HG02885 (cell line): ENCODE measurements at regions not wholly inside any gene's neighbourhood (a gene's known extent, or its start where the extent isn't known, plus 50 kb on each side); places are given as distances from the start of the nearest gene placed in this dataset.
"Not testable (repeated sequence)": the region's sequence is repeated elsewhere in the genome, so short reads cannot be mapped to it uniquely, and the experiment has no call there.

Experiments
- ATAC-seq: cut with Tn5 transposase; IDR thresholded peaks from one replicate; pipeline ENCODE4 v1.9.1; 2021; ENCODE audit warnings: mild to moderate bottlenecking; ENCODE audit not compliant: unreplicated experiment, poor library complexity

DNA sequence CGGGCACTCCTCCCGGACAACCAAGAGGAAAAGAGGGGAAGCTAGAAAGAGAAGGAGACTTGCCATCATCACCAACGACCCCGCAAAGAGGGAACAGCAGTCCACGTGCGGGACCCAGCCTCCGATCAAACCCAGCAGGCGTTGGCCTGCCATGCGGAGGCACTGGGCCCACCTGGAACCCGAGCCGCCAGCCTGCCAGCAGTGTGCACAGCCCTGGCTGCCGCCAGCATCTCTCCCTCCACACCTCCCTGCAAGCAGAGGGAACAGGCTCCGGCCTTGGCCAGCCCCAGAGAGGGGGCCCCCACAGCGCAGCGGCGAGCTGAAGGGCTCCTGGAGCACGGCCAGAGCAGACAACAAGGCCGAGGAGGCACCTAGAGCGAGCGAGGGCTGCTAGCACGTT, 1244.7 kb upstream of the B3GALT2 start:
- no peak for ATAC-seq

GRCh38 chr1:194420706-194421105, 1234.3 kb upstream of the B3GALT2 start:
- no peak for ATAC-seq

DNA sequence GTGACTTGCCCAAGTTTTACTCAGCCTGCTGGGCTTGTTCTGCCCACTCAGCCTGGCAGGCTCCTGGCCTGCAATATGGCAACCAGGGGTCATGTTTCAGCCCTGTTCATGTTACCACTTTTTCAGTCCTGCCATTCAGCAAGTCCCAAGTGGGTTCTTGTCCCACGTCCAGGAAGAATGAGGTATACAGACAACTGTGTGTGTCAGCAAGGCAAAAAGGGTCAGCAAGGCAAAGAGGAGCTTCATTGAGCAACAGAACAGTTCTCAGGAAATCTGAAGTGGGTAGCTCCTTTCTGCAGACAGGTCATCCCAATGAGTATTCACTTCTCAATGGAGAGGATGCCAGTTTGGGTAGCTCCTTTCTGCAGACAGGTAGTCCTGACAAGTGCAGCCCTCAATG, 1233.3 kb upstream of the B3GALT2 start:
- no peak for ATAC-seq

DNA sequence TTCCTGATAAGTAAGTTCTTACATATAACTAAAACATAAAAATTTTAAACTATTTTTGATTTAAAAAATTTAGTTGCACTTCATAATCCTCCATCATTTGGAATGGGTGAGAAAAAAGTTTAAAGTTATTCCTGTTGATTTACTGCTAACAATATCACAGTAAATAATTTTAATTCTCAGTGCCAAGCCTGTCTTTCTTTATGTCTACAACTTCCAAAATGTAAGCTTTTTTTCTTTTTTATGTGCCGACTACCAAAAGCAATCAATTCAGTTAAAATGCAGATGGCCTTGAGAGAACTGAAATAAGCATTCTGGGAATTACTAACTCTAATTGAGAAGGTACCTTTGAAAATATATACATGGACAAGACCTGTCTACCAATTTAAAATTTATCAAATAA, 1224.3 kb upstream of the B3GALT2 start:
- no peak for ATAC-seq

- not testable (repeated sequence) for ATAC-seq
These were observed 1220.8 kb upstream of the B3GALT2 start for GRCh38 chr1:194407238-194407637.

- ATAC-seq, result no peak
These were observed 1208.3 kb upstream of the B3GALT2 start for GRCh38 chr1:194394676-194395075.

- ATAC-seq, result no peak
These were observed 1201.1 kb upstream of the B3GALT2 start for GRCh38 chr1:194387531-194387930.

DNA sequence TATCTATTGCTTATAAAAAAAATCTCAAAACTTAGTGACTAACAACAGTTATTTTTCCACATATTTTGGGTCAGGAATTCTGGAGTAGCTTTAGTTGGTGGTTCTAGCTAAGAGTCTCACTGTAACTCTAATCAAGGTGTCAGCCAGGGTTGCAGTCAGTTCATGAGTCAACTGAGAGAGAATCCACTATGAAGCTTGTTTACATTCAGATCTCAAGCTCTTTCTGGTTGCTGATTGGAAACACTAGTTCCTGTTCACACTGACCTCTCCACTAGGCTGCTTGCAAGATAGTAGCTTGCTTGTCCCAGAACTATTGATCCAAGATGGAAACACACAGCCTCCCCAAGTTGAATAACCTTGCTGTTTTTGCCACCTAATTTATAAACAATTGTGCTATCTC, 1192.1 kb upstream of the B3GALT2 start:
- ATAC-seq, result no peak

DNA sequence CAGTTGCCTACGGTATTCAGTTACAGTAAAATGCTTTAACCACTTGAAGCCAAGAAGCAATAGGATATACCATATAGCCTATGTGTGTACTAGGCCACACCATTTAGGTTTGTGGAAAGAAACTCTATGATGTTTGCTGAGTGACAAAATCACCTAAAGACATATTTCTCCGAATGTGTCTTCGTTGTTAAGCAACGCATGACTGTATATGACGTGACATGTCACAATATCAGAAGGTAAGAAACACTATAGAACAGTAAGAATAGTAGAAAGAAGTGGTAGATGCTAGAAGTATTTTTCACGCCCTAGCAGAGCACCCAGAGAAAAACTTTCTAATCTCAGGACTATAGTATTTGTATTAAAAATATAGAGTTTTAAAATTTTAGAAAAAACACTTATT, 1188.2 kb upstream of the B3GALT2 start:
- ATAC-seq, result no peak

GRCh38 chr1:194372266-194372665, 1185.9 kb upstream of the B3GALT2 start:
- ATAC-seq, result no peak

GRCh38 chr1:194369622-194370021, 1183.2 kb upstream of the B3GALT2 start:
- ATAC-seq, result no peak

GRCh38 chr1:194369060-194369459, 1182.6 kb upstream of the B3GALT2 start:
- no peak for ATAC-seq

DNA sequence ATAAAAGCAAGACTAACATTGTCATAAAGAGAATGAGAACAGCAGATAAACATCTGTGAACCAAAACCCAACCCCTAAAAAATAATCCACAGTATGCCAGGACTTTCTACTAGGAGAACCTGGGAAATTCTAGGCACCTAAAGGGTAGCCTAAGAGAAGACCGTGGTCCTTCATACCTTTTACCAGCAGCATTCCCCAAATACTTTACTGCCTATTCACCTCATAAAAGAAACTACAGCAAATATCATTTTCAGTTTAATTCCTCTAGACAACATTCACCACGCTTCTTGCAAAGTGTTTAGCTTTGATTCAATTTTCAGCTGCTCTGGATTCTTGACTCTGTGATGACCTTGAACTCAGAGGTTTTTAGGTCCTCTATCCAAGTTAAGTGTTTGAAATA, 1180.7 kb upstream of the B3GALT2 start:
- ATAC-seq, result no peak

DNA sequence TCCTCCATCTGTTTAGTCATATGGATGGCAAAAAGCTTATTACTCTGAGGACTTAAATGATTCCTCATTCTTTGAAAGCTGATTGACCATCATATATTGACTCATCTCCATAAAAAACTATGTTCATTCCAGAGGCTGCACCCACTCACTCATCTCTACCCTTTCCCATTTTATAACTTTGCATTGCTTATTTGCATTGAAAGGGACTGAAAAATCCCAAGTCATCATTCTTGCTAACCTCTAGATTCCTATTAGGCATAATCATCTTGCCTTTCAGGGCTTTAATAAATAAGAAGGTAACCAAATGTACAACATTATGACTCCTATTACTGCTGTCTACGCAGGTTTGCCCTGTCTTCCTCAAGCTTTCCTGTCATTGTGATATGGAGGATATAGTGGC, 1180.3 kb upstream of the B3GALT2 start:
- no peak for ATAC-seq

- ATAC-seq, result no peak
These were observed 1175.9 kb upstream of the B3GALT2 start for GRCh38 chr1:194362327-194362726.

GRCh38 chr1:194361374-194362131, 1175.1 kb upstream of the B3GALT2 start:
- ATAC-seq, result no peak

DNA sequence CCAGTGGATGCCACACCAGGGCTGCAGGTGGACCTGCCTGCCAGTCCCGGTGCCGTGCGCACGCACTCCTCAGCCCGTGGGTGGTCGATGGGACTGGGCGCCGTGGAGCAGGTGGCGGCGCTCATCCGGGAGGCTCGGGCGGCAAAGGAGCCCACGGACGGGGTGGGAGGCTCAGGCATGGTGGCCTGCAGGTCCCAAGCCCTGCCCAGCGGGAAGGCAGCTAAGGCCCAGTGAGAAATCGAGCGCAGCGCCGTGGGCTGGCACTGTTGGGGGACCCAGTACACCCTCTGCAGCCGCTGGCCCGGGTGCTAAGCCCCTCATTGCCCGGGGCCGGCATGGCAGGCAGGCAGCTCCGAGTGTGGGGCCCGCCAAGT, 1171.8 kb upstream of the B3GALT2 start:
- ATAC-seq, result no peak

DNA sequence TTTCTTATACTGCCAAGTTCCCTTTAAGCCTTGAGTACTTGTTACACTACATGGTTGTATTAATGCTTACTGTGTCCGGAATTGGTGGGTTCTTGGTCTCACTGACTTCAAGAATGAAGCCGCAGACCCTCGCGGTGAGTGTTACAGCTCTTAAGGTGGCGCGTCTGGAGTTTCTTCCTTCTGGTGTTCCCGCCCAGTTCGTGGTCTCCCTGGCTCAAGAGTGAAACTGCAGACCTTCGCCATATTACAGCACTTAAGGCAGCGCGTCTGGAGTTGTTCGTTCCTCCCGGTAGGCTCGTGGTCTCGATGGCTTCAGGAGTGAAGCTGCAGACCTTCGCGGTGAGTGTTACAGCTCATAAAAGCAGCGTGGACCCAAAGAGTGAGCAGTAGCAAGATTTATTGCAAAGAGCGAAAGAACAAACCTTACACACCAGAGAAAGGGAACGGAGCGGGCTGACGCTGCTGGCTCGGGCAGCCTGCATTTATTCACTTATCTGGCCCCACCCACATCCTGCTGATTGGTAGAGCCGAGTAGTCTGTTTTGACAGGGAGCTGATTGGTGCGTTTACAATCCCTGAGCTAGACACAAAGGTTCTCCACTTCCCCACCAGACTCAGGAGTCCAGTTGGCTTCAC, 1171.3 kb upstream of the B3GALT2 start:
- ATAC-seq, result not testable (repeated sequence)

DNA sequence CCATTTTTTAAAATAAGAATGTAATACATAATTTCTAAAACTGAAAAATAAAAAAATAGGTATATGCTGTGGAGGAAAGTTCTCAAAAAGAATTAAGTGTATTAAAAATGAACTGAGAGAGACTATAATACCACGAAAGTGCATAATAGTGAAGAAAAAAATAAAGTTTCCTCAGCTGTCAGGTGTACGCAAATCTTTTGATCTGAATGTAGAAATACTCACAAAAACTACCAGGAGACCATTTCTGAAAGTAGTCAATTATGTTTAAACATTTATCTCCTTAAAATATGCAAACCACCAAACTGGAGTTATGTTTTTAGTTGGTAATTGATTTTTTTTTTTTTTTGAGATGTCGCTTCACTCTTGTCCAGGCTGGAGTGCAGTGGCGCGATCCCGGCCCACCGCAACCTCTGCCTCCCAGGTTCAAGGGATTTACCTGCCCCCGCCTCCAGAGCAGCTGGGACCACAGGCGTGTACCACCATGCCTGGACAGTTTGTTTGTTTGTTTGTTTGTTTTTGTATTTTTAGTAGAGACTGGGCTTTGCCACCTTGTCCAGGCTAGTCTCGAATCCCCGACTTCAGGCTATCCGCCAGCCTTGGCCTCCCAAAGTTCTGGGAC, 1169.2 kb upstream of the B3GALT2 start:
- no peak for ATAC-seq

DNA sequence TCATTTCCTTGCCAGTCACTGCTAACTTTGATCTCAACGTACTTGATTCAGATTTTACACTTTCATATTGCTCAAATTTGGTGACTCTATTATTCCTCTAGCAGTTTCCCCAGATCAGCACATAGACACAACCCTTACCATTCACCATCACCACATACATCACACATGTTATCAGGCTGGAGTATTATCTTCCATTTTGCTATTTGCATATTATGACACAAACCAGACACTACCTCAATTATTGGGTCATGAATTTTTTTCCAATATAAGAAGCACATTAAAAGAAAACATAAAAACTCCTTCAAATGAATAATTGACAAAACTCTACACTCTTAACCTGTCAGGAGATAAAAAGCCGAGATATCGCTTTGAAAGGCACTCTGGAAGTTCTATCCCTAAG, 1166.7 kb upstream of the B3GALT2 start:
- no peak for ATAC-seq

DNA sequence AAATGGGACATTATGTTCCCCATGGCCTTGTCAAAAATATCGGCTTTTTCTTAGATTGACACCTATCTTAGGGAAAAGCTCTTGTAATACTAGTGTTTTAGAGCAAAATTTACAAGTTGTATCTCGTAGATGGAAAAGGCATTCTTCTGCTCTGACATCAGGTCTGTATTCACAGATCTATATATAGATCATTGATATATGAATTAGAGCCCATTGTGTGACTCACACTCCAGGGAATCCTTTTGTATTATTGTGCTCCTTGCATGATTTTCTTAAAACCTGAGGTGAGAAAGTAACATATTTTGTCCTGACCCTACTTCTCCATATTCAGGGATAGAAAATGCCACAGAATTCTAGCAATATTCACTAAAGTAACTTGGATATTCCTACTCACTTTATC, 1160.8 kb upstream of the B3GALT2 start:
- no peak for ATAC-seq
